ENCODE measurements at regions not wholly inside any gene's neighbourhood (a gene's known extent, or its start where the extent isn't known, plus 50 kb on each side); places are given as distances from the start of the nearest gene placed in this dataset.

DNA sequence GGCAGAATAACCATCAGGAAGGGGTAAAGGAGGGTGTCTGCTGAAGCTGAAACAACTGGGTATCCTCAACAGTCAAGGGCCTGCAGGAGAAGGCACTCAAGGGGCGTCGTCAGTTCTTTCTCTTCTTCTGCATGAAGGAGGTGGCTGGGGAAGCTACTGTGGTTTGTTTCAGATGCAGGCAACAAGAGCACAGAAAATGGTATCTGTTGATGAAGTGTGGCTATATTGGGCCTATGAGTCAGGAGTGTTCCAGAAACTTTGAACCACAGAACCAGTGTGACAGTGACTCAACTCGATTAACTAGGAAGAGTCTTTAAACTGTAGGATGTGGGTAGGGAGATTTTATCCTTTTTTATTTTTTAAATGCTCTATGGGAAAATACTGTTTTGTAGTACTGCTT is 686.3 kb downstream of the FGF9 start:
- no peak for DNase-seq

DNA sequence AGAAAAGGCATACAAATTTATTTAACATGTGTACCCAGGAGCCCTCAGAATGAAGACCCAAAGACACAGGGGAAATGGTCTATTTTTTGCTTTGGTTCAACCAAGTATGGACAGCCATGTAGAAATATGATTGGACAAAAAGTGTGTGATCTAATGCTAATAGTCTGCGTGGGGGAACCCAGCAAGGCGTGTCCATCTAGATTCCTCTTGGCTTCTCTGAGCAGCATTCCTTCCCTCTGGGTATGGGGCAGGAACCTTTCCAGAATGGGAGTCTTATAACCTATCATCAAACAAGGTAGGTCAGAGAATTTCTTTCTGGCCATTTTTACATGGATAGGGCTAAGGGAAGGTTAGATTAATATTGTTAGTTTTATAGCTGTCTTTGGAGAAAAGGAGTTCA is 698.2 kb downstream of the FGF9 start:
- DNase-seq = no peak

DNA sequence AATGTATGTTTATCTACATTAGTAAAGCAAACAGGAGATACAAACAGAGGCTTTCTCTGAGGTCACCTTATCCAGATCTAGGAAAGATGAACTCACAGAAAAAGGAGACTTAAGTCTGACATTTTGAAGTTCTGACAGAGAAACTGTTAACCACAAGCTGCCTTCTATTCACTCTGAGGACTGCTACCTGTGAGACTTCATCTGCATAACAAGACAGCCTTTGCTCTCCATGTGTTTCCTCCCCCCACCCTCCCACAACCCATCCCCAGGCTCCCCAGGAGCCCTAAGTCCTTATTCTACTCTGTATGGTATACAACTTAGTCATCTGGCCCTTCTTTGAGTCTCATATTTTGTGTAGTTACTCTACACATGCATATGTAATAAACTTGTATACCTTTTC is 699.0 kb downstream of the FGF9 start:
- no peak for DNase-seq

DNA sequence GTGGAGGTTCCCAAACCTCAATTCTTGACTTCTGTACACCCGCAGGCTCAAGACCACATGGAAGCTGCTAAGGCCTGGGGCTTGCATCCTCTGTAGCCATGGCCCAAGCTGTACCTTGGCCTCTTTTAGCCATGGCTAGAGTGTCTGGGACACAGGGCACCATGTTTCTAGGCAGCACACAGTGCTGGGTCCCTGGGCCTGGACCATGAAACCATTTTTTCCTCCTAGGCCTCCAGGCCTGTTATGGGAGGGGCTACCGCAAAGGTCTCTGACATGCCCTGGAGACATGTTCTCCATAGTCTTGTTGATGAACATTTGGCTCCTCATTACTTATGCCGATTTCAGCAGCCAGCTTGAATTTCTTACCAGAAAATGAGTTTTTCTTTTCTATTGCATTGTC is 701.4 kb downstream of the FGF9 start:
- DNase-seq = no peak

DNA sequence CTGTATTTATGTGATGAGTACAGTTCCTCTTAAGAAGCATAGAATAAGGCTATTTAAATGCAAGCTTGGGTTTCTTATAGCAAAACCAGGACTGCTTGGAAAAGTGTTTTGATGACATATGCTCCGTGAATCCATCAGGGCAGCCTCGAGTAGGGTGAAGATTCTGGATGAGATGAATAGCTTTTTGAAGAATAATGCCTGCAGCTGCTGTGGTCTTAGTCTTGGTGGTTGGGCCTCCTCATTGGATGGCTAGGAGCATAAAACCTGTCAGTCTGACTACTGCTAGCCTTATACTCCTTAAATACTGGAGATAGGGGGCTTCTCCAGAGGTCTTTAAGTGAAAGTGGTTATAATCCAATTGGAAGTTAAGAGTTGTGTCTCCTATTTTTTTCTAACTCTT is 704.3 kb downstream of the FGF9 start:
- DNase-seq = no peak

DNA sequence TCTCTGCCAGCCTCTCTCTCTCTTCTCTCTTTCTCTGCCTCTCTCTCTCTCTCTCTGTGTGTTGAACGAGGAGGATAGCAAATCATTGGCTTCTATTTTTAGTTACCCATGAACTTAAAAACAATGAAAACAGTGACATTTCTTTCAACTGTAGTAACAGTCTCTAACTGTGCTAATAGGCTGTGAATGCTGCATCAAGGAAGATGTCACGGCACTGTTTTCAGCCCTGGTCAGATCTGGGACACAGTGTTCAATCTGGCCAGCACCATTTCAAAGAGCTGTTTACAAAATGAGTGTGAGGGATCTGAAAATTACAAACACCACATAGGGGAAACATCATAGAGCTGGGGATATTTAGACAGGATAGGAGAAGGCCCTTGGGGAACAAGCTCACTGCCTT is 717.0 kb downstream of the FGF9 start:
- no peak for DNase-seq

DNA sequence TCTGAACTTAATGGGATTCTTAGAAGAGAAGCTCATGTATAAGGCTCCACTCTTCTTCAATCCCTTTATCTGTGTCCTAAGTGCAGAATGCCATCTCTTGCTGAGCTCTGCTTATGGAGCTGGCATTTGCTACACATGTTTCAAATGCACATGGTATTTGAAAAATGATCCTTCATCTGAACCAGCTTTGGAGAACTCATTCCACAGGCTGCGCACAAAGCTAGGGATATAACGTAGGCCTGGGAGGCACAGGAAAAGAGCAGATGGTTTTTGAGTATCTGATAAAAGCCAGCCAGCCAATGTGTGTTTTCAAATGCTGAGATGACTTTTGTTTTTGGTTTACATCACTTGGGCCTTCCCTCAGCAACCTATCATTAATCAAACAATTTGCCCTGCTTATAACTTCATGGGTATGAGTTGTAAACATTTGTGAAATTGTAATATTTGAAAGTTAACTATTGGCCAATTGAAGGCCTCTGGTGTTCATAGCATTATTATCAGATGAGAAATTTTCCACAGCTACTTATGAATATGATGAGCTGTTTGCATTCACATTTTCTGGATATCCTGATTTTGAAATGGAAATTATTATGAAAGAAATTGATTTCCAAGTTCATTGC is 729.0 kb downstream of the FGF9 start:
- no peak for DNase-seq

DNA sequence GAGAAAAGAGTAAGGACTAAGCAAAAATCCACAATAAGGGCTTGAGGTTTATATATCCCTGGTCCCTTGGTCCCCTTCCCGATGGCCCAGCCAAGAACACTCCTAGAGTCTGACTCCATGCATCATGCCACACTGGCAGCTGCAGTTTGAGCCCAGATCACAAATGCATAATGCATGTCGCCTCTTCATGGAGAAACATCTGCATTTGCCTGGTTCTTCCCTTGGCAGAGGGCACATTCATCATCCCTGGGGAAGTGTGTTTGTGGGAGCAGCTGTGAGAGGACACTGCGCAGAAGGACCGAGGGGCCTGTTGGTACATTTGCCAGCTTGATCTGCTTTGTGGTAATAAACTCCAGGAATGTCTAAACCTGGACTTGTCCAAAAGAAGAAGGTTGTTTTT is 731.8 kb downstream of the FGF9 start:
- no peak for DNase-seq

DNA sequence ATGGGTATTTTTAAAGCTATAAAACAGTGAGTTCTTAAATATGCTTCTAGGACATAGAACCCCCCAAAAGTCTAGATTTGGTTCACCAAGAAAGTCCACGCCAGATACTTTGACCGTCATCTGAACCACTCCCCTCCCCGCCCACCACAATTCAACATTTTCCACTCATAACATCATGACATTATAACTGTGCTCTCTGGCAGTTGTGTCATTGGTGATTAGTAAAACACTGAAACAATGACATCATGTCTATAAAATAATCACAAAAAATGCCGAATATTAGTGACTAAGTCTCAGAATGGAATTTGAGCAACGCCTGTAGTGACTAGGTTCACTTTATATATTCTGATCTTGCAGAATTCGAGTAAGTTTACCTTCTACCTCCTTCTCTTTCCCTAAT is 732.3 kb downstream of the FGF9 start:
- DNase-seq = no peak

DNA sequence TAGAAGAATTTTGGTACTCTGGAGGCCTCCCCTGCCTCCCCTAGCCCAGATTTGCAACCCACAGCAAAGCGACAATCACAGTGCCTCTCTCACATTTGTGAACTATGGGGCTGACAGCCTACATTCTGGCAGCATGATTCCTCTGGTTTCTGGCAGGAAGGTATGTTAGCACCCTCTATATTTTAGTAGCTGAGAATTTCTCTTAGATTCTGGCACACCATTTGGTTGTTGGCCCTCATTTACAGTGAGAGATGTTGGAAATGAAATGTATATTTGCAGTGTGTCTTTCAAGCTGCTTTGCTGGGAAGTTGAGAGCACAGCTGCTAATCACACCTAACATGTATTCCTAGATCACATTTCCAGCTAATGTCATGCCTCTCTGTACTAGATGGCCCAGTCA is 735.0 kb downstream of the FGF9 start:
- no peak for DNase-seq

DNA sequence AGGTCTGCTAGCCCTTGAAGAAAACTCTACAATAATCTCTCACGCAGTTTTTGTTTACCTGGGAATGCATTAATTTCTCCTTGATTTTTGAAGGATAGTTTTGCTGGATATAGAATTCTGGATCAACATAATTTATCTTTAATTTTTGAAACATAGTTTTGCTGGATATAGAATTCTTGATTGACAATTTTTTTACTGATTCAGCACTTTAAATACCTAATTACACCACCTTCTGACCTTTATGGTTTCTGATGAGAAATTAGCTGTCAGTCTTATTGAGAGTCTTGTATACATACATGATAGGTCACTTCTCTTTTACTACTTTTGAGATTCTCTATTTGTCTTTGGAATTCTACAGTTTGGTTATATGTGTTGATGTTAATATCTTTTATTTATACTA is 741.6 kb downstream of the FGF9 start:
- DNase-seq = no peak

DNA sequence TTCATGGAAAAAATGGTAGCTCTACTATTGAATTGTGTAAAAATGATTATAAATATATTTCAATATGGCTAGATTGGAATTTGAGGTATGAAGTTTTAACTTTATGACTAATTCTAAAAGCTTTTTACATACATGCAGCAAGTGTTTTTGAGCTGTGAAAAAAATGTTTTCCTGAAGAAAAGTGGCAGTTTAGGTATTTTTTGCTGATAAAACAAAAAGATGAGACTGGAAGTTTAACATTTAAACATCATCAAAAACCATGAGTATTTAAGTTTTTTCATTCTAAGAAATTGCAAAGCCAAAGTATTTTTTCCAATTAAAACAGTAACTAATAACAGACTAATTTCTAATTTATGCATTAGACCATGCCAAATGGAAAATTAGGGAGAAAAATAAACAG is 751.1 kb downstream of the FGF9 start:
- DNase-seq = no peak

DNA sequence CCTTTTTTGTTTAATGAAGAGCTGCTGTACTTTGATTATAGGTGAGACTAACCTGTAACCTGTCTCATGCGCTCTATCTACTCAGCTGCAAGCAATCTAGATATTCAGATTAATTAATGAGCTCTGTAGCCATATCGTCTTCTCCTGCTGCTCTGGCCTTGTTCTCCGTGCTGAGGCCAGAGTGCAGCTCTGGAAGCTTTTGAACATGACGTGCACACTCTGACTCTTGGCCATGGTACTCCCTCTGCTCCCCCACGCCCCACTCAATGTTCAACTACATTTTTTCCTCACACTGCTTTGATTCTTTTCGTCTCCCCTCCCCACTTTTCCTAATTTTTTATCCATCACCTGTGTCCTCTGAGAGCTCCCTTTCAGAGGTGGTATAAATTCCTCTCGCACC is 751.8 kb downstream of the FGF9 start:
- no peak for DNase-seq

DNA sequence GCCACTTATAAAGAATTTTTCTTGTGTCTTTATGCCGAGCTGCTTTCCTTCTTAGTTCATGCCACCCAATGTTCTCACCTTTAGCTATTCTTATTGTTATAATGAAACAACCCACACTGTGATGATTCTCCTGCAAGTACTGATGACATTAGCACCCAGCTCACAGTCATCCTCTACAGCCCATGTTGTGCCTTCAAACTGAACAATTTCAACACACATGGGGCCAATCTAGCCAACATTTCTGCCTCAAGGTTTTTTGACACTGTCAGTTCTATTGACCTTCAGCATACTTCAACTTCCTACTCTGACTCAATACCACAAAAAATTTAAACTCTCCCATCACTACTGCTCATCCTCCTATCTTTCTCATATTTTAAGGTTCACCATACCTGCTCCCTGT is 752.4 kb downstream of the FGF9 start:
- no peak for DNase-seq

DNA sequence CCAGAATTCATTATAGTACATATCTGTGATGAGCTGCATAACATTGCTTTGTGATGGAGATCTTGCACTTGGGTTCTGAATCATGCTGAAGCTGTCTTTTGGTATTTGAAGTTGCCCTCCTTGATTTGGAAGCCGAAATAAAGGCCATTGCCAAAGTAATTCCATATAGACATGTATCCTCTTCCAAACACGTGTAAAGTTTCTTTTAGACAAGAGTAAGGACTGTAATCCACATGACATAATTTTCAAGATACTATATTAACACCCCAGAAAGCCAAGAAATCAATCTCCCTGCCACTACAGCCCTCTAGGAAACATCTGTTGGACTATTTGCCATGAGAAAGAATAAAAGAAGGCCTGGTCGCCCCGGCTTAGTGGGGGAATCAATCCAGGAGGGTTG is 754.2 kb downstream of the FGF9 start:
- DNase-seq = no peak

DNA sequence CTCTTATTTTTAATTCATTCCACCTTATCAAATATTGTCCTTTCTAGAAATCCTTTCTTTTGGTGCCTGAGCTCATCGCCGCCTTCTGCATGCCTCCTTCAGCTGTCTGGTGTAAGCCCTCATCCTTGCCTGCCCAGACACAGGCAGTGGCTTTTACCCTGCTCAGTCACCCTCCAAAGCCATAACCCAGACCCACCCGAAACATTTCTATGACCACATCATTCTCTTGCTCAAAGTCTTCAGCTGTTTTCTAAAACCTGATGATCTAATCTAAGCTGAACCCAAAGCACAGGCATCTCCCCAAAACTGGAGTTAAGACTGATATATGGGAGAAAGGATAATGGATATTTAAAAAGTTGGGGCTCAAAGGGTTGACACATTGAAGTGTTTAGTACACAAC is 753.7 kb upstream of the SGCG start:
- DNase-seq = no peak

DNA sequence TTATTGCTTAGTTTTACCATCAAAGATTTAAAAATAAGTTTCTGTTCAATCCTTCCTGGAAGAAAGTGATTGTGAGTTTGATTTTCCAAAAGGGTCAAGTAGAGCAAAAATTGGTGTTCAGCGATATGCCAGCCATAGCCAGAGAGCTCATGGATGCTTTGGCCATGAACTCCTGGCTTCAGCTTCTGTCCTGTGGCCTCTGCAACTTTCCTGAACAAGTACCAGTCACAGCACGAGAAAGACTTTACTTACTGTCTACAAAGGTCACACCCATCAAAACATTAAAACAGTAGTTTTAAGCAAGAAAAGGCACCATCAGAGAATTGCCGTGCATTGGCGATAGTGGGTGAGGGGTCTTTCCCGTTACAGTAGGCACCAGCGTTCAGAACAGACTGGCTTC is 753.0 kb upstream of the SGCG start:
- DNase-seq = no peak

DNA sequence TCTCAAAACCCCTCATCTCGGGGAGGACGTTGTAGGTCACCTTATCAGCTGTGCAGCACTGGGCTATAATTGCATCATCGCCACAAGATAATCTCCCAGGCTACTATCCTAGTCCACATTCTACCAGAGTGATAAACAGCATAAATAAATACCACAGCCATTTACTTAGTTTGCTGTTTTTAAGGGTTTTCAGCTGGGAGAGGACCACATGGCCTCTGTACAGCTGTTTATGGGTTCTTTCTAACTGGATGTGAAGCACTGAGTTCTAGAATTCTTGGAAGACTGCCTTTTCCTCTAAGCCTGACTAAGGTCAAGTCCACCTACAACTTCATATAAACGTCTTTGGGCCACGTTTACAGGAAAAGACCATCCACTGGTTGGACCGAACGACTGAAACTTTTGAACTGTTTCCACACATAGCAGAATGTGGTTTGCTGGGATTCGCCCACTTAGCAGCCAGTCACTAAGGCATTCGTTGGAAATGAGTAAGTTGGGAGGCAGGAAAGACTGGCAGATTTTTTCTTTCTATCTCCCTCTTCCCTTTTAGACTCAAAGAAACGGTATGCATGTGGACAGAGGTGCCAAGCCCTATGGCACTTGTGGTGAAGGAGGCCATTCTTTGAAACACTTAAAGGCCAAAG is 752.5 kb upstream of the SGCG start:
- no peak for DNase-seq

DNA sequence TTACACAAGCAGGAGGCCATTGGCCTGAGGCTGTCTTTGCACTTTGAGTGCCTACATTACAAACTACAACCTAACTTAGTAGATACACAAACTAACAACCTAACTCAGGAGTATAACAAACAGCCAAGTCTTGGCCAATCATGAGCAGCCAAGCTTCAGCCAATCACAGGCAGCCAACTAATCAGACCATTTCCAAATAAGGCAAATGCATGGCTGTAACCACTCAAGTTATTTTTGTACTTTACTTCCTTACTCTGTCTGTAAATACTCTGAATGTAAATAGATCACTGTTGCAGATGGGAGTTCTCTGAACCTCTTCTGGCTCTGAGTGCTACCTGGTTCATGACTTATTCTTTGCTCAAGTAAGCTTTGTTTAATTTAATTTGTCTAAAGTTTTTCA is 748.1 kb upstream of the SGCG start:
- no peak for DNase-seq

DNA sequence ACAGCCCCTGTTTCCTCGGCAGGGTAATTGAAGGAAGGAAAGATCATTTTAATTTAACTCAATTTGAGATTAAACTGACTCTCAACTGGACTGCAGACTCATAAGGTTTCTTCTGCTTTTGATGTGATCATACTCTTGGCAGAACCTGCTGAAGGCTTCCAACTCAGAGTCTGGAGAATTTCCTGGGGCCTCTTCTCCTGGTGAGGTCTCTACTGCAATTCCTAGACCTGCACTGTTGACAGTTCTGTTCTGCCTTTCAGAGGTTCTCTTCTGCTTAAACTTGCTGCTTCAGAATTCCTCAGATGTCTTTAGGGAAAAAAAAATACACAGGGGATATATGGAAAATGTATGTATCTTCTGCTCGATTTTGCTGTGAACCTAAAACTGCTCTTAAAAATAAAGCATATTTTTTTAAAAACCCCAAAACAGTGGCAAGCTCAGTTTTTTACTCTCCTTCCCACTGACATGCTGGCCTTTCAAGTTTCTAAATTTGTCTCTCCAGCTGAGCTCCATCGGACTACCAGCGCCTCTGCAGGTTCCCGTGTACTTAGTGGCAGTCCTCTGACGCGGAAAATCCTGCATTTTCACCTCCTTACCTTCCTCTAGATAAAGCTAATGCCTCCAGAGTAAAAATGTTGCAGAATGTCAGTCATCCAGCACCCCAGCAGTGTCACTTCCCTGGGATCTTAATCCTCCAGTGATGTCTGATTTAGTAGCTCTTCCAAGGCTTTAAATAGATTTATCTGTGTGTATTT is 733.5 kb upstream of the SGCG start:
- DNase-seq = no peak

DNA sequence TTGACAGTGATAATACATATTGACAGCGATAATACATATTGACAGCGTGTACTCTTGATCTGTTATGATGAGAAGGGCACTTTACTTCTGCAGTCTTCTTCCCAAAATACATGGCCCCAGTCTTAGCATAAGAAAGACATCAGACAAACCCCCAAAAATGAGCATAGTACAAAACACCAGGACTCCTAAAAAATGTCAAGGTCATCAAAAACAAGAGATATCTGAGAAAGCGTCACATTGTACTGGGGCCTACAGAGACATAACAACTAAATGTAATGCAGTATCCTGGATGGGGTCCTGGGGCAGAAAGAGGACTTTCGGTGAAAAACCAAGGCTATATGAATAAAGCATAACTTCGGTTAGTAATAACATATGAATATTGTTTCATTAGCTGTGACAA is 731.5 kb upstream of the SGCG start:
- DNase-seq = no peak

DNA sequence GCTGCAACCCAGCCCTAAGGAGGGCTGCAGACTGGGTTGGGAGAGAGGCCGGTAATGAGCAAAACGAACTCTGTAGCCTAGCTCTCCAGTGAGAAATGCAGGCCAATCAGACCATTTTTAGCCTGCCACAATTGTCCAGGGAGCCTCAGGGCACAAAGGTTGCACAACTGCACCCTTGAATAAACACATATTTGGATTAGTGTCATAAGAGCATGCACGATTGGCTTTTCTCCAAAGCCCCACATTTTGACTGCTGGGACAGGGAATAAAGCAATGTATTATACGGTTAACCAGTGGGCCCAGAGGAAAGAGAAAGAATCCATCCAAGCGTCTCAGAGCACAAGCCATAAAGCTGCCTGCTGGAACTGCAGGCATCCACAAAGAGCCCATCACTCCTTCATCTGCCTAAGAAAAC is 729.4 kb upstream of the SGCG start:
- peak; percentile 59 for DNase-seq

DNA sequence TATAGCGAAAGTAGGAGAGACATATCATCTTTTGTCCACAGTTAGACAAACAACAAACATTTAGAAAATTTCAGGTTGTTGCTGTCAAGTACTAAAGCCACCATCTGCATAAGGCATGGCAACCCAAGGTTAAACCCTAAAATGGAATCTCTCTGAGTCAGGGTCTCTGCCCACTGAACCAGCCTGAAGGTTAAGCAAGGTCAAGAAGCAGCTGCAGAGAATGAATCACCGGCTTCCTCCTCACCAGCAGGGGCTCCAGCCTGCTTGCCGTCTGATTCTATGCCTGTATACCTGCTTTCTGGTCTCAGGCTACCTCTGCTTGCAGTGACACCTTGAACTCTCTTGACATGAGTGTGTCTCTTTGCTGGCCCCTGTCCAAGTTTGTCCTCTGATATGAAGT is 726.2 kb upstream of the SGCG start:
- DNase-seq = no peak

DNA sequence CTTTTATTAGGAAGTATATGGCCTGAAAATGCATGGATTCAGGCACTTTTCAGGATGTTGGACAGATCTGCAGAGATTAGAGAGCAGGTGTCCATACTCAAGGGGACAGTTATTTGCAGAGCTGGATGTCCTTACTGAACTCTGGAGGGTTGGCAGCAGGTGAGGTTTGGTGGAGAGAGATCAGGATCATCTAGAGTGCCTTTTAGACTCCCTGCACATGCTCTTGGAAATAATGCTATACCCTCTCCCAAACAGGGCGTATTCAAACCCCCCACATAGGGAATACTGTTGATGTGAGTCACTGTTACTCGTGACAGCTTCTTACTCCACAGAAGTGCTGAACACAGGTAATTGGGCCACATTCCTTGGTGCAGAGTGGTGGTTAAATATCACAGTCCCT is 725.7 kb upstream of the SGCG start:
- DNase-seq = no peak

Measured in left hindlimb (tissue), 1 donor.